Peyer's patch (tissue), 4 donors: ENCODE measurements at regions not wholly inside any gene's neighbourhood (a gene's known extent, or its start where the extent isn't known, plus 50 kb on each side); places are given as distances from the start of the nearest gene placed in this dataset.

Experiments
- DNase-seq, 3 donors: peaks; one replicate each; pipeline ENCODE4 v3.0.0-alpha.2; 2017 to 2019
- H3K27ac ChIP-seq, 4 donors: fragments of 200-600 bp; sonication (generic); one replicate each; pipeline ENCODE4 v1.5.1; 2016 to 2019
- H3K27me3 ChIP-seq, 2 donors: fragments of 200-600 bp; sonication (generic); one replicate each; pipeline ENCODE4 v1.5.1; 2019
- H3K36me3 ChIP-seq, 3 donors: fragments of 200-600 bp; sonication (generic); one replicate each; pipeline ENCODE4 v1.5.1; 2016 to 2019
- H3K4me1 ChIP-seq, 4 donors: fragments of 200-600 bp; sonication (generic); one replicate each; pipeline ENCODE4 v1.5.1; 2016 to 2019
- H3K4me3 ChIP-seq, 4 donors: fragments of 200-600 bp; sonication (generic); 1 replicate in 3 of 4; 2 replicates in 1 of 4; pipeline ENCODE4 v1.5.1; 2016 to 2019; ENCODE audit warnings: mild to moderate bottlenecking in 1 of 4
- H3K9me3 ChIP-seq, 4 donors: fragments of 200-600 bp; sonication (generic); one replicate each; pipeline ENCODE4 v1.5.1; 2016 to 2019; ENCODE audit warnings: mild to moderate bottlenecking in 1 of 4
- CTCF ChIP-seq, 6 experiments: fragments of 450-650 bp in 4 of 6; fragments of 200-600 bp in 2 of 6; sonication (generic) in 1 of 6; IDR thresholded peaks; one replicate each; pipeline ENCODE4 v1.5.1; 2017 to 2019; ENCODE audit warnings: antibody characterized with exemption in 6 of 6, mild to moderate bottlenecking in 3 of 6, moderate library complexity in 1 of 6
- POLR2A ChIP-seq, 2 donors: fragments of 450-650 bp; IDR thresholded peaks; one replicate each; pipeline ENCODE4 v1.5.1; 2017; ENCODE audit warnings: antibody characterized with exemption in 2 of 2, mild to moderate bottlenecking in 2 of 2, moderate library complexity in 2 of 2

GRCh38 chr3:177751770-177752169 lies 554.5 kb upstream of the TBL1XR1 start:
- Histone ChIP-seq H3K9me3 (no peaks in the 10 kb centered on the region), H3K27me3 (no peaks in the 10 kb centered on the region), H3K4me3 (no peak overlapping the region), H3K27ac (no peak overlapping the region), H3K4me1 (no peaks in the 10 kb centered on the region), H3K36me3 (no peaks in the 10 kb centered on the region)
- TF ChIP-seq CTCF (IDR thresholded peaks at IDR 0.05) (no peak), POLR2A (IDR thresholded peaks at IDR 0.05) (no peak)
- no peak for DNase-seq

GRCh38 chr3:177752831-177753230 lies 555.5 kb upstream of the TBL1XR1 start:
- DNase-seq, result no peak
- no peaks in the 10 kb centered on the region for H3K9me3 ChIP-seq
- no peak overlapping the region for H3K4me3 ChIP-seq
- no peak overlapping the region for H3K27ac ChIP-seq
- no peak for TF ChIP-seq CTCF (IDR thresholded peaks at IDR 0.05)
- H3K4me1 ChIP-seq, result no peaks in the 10 kb centered on the region
- no peaks in the 10 kb centered on the region for H3K36me3 ChIP-seq
- H3K27me3 ChIP-seq, result no peaks in the 10 kb centered on the region

- Histone ChIP-seq H3K36me3 (no peaks in the 10 kb centered on the region), H3K4me1 (no peaks in the 10 kb centered on the region), H3K27me3 (no peaks in the 10 kb centered on the region), H3K27ac (no peak overlapping the region), H3K4me3 (no peak overlapping the region), H3K9me3 (no peaks in the 10 kb centered on the region)
- DNase-seq, result no peak
- no peak for TF ChIP-seq POLR2A (IDR thresholded peaks at IDR 0.05)
- TF ChIP-seq CTCF (IDR thresholded peaks at IDR 0.05), result no peak
Observed at GRCh38 chr3:177753451-177754155, 556.3 kb upstream of the TBL1XR1 start.

- no peak overlapping the region for H3K4me3 ChIP-seq
- H3K27ac ChIP-seq, result no peak overlapping the region
- H3K4me1 ChIP-seq, result no peaks in the 10 kb centered on the region
- TF ChIP-seq POLR2A (IDR thresholded peaks at IDR 0.05) (no peak), CTCF (IDR thresholded peaks at IDR 0.05) (no peak)
- H3K36me3 ChIP-seq, result no peaks in the 10 kb centered on the region
- no peaks in the 10 kb centered on the region for H3K27me3 ChIP-seq
- no peak for DNase-seq
- no peaks in the 10 kb centered on the region for H3K9me3 ChIP-seq
Observed at GRCh38 chr3:177754508-177754921, 557.2 kb upstream of the TBL1XR1 start.

- H3K27me3 ChIP-seq, result no peaks in the 10 kb centered on the region
- TF ChIP-seq POLR2A (IDR thresholded peaks at IDR 0.05), result no peak
- TF ChIP-seq CTCF (IDR thresholded peaks at IDR 0.05), result no peak
- no peaks in the 10 kb centered on the region for H3K4me1 ChIP-seq
- H3K27ac ChIP-seq, result no peak overlapping the region
- no peak for DNase-seq
- no peak overlapping the region for H3K4me3 ChIP-seq
- H3K36me3 ChIP-seq, result no peaks in the 10 kb centered on the region
- H3K9me3 ChIP-seq, result no peaks in the 10 kb centered on the region
Observed at GRCh38 chr3:177758126-177758525, 560.8 kb upstream of the TBL1XR1 start.

GRCh38 chr3:177760803-177761202 lies 563.5 kb upstream of the TBL1XR1 start:
- DNase-seq, result no peak
- H3K4me3 ChIP-seq, result no peak overlapping the region

More at GRCh38 chr3:177760803-177761202, 563.5 kb upstream of the TBL1XR1 start:
- TF ChIP-seq POLR2A (IDR thresholded peaks at IDR 0.05), result no peak
- TF ChIP-seq CTCF (IDR thresholded peaks at IDR 0.05), result no peak
- Histone ChIP-seq H3K36me3 (no peaks in the 10 kb centered on the region), H3K4me1 (no peaks in the 10 kb centered on the region), H3K27me3 (no peaks in the 10 kb centered on the region), H3K27ac (no peak overlapping the region), H3K9me3 (no peaks in the 10 kb centered on the region)
